ENCODE measurements at regions not wholly inside any gene's neighbourhood (a gene's known extent, or its start where the extent isn't known, plus 50 kb on each side); places are given as distances from the start of the nearest gene placed in this dataset.

DNA sequence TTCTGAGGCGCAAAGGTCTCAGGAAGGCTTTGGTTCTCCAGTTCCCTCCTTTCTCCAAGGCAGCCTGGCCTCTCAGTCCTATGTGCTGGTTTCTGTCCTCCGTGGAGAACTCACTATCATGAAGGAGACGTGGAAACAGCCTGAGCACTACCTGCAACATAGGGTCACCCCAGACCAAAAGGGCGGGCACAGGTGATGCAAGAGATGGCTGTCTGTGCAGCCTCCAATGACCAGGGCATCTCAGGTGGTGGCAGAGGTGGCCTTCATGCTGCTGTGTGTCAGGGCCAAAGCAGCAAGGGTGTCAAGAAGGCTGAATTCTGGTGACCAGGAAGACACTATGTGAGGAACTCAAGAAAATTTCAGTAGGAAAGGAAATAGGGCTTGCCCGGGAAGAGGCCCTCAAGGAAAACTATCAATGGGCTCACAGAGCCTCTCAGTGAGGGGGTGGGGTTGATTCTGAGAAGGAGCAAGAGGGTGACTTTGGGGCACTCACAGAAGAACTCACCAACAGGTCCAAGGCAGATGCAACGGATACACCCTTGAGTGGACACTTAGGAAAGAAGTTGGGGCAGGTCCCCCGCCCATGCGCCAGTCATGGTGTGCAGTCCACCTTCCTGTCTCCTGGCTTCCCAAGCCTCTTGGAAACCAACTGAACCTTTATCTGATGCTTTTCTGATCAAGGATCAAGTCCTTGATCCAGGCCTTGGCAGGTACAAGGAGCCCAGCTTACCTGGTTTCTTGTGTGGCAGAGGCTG lies 212.3 kb upstream of the B3GAT1 start:
- H3K4me2 ChIP-seq (ENCODE audit: extremely low read depth, insufficient read depth, low read length) = no peak overlapping the region
- no peaks in the 10 kb centered on the region for H3K36me3 ChIP-seq (ENCODE audit: control insufficient read depth, insufficient read depth, low read length)
- H4K20me1 ChIP-seq (ENCODE audit: control insufficient read depth, extremely low read depth, insufficient read depth, low read length) = no peaks in the 10 kb centered on the region
- H3K4me1 ChIP-seq (ENCODE audit: control insufficient read depth, extremely low read depth, insufficient read depth, low read length) = no peaks in the 10 kb centered on the region
- no peaks in the 10 kb centered on the region for H3K27me3 ChIP-seq (ENCODE audit: control insufficient read depth, insufficient read depth, low read length)
- no peaks in the 10 kb centered on the region for H3K79me2 ChIP-seq (ENCODE audit: control insufficient read depth, insufficient read depth, low read length)
- H3K27ac ChIP-seq (ENCODE audit: insufficient read depth, low read length) = no peak overlapping the region
- TF ChIP-seq, protein P1, sequence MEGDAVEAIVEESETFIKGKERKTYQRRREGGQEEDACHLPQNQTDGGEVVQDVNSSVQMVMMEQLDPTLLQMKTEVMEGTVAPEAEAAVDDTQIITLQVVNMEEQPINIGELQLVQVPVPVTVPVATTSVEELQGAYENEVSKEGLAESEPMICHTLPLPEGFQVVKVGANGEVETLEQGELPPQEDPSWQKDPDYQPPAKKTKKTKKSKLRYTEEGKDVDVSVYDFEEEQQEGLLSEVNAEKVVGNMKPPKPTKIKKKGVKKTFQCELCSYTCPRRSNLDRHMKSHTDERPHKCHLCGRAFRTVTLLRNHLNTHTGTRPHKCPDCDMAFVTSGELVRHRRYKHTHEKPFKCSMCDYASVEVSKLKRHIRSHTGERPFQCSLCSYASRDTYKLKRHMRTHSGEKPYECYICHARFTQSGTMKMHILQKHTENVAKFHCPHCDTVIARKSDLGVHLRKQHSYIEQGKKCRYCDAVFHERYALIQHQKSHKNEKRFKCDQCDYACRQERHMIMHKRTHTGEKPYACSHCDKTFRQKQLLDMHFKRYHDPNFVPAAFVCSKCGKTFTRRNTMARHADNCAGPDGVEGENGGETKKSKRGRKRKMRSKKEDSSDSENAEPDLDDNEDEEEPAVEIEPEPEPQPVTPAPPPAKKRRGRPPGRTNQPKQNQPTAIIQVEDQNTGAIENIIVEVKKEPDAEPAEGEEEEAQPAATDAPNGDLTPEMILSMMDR (conservative IDR thresholded peaks at IDR 0.05 in 1 of 2, IDR thresholded peaks at IDR 0.05 in 1 of 2; ENCODE audit: low read depth in 1 of 2, low read length in 2 of 2) = no peak
- no peak for DNase-seq (ENCODE audit: low read depth in 2 of 2)
- H3K9me3 ChIP-seq (ENCODE audit: control insufficient read depth, insufficient read depth, low read depth, low read length) = no peaks in the 10 kb centered on the region
- H3K9ac ChIP-seq (ENCODE audit: insufficient read depth, low read length) = no peak overlapping the region
- H2AFZ ChIP-seq (ENCODE audit: low read length) = no peak overlapping the region
- H3K4me3 ChIP-seq (replicated peaks in 1 of 4; ENCODE audit: control extremely low read depth in 1 of 4, insufficient read depth in 1 of 4, low read depth in 3 of 4, low read length in 4 of 4) = no peak overlapping the region

- no peak overlapping the region for H2AFZ ChIP-seq (ENCODE audit: low read length)
- no peak overlapping the region for H3K27ac ChIP-seq (ENCODE audit: insufficient read depth, low read length)
- DNase-seq (ENCODE audit: low read depth in 2 of 2) = no peak
- H3K79me2 ChIP-seq (ENCODE audit: control insufficient read depth, insufficient read depth, low read length) = no peaks in the 10 kb centered on the region
- no peaks in the 10 kb centered on the region for H3K27me3 ChIP-seq (ENCODE audit: control insufficient read depth, insufficient read depth, low read length)
- no peaks in the 10 kb centered on the region for H3K9me3 ChIP-seq (ENCODE audit: control insufficient read depth, insufficient read depth, low read depth, low read length)
- no peak overlapping the region for H3K4me2 ChIP-seq (ENCODE audit: extremely low read depth, insufficient read depth, low read length)
- no peak overlapping the region for H3K9ac ChIP-seq (ENCODE audit: insufficient read depth, low read length)
- H3K4me1 ChIP-seq (ENCODE audit: control insufficient read depth, extremely low read depth, insufficient read depth, low read length) = no peaks in the 10 kb centered on the region
- no peaks in the 10 kb centered on the region for H4K20me1 ChIP-seq (ENCODE audit: control insufficient read depth, extremely low read depth, insufficient read depth, low read length)
- H3K36me3 ChIP-seq (ENCODE audit: control insufficient read depth, insufficient read depth, low read length) = no peaks in the 10 kb centered on the region
- TF ChIP-seq EZH2 (IDR thresholded peaks at IDR 0.05; ENCODE audit: low read length, missing control alignments) = no peak
- TF ChIP-seq, protein P1 (conservative IDR thresholded peaks at IDR 0.05 in 1 of 2, IDR thresholded peaks at IDR 0.05 in 1 of 2; ENCODE audit: low read depth in 1 of 2, low read length in 2 of 2) = no peak
- no peak overlapping the region for H3K4me3 ChIP-seq (replicated peaks in 1 of 4; ENCODE audit: control extremely low read depth in 1 of 4, insufficient read depth in 1 of 4, low read depth in 3 of 4, low read length in 4 of 4)
Measured at GRCh38 chr11:134623711-134624110, 211.7 kb upstream of the B3GAT1 start.

DNA sequence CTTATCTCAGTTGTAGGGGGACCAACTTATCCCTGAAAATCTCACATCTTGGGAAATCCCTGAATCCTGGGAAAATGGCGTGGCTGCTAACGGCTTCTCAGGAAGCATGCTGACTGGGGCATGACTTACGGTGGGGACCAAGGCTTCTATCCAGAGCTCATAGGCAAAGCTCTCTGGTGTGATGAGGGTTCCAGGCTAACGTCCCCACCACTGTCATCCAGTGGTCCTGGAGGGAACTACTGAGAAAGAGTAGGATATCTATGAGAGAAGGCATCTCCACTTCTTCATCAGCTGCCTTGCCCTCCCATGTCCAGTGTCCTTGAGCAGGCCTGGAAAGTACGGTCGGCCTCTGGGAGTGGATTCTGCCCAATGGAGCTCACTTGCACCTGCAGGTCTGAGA lies 210.4 kb upstream of the B3GAT1 start:
- no peak overlapping the region for H3K4me2 ChIP-seq (ENCODE audit: extremely low read depth, insufficient read depth, low read length)

More for the DNA sequence above, 210.4 kb upstream of the B3GAT1 start:
- Histone ChIP-seq H3K4me3 (replicated peaks in 1 of 4; ENCODE audit: control extremely low read depth in 1 of 4, insufficient read depth in 1 of 4, low read depth in 3 of 4, low read length in 4 of 4) (no peak overlapping the region), H2AFZ (ENCODE audit: low read length) (no peak overlapping the region), H3K9me3 (ENCODE audit: control insufficient read depth, insufficient read depth, low read depth, low read length) (no peaks in the 10 kb centered on the region), H3K79me2 (ENCODE audit: control insufficient read depth, insufficient read depth, low read length) (no peaks in the 10 kb centered on the region), H3K9ac (ENCODE audit: insufficient read depth, low read length) (no peak overlapping the region), H4K20me1 (ENCODE audit: control insufficient read depth, extremely low read depth, insufficient read depth, low read length) (no peaks in the 10 kb centered on the region), H3K27ac (ENCODE audit: insufficient read depth, low read length) (no peak overlapping the region), H3K4me1 (ENCODE audit: control insufficient read depth, extremely low read depth, insufficient read depth, low read length) (no peaks in the 10 kb centered on the region), H3K36me3 (ENCODE audit: control insufficient read depth, insufficient read depth, low read length) (no peaks in the 10 kb centered on the region), H3K27me3 (ENCODE audit: control insufficient read depth, insufficient read depth, low read length) (no peaks in the 10 kb centered on the region)
- no peak for DNase-seq (ENCODE audit: low read depth in 2 of 2)
- TF ChIP-seq, protein P1 (conservative IDR thresholded peaks at IDR 0.05 in 1 of 2, IDR thresholded peaks at IDR 0.05 in 1 of 2; ENCODE audit: low read depth in 1 of 2, low read length in 2 of 2) = no peak
- no peak for TF ChIP-seq EZH2 (IDR thresholded peaks at IDR 0.05; ENCODE audit: low read length, missing control alignments)
